ENCODE measurements at regions not wholly inside any gene's neighbourhood (a gene's known extent, or its start where the extent isn't known, plus 50 kb on each side); places are given as distances from the start of the nearest gene placed in this dataset.

GRCh38 chr6:14816116-14816859 lies 429.6 kb upstream of the JARID2 start:
- TF ChIP-seq EZH2 (IDR thresholded peaks at IDR 0.05; ENCODE audit: low read depth, unreplicated experiment) (no peak), ZNF114 (CRISPR knock-in tag; IDR thresholded peaks at IDR 0.05) (no peak), CTCF (conservative IDR thresholded peaks at IDR 0.05; ENCODE audit: low read depth in 2 of 2) (no peak), ZNF462 (CRISPR knock-in tag; IDR thresholded peaks at IDR 0.05) (no peak), POLR2AphosphoS5 (IDR thresholded peaks at IDR 0.05; ENCODE audit: low read depth) (no peak), EZH2phosphoT487 (IDR thresholded peaks at IDR 0.05; ENCODE audit: unreplicated experiment) (no peak), CREB1 (CRISPR knock-in tag; IDR thresholded peaks at IDR 0.05; ENCODE audit: low read depth) (no peak), REST (IDR thresholded peaks at IDR 0.05; ENCODE audit: unreplicated experiment) (no peak), JUNB (IDR thresholded peaks at IDR 0.05; ENCODE audit: unreplicated experiment) (no peak), STAT1 (IDR thresholded peaks at IDR 0.05; ENCODE audit: unreplicated experiment) (no peak), ETS1 (IDR thresholded peaks at IDR 0.05) (no peak), ZNF331 (CRISPR knock-in tag; IDR thresholded peaks at IDR 0.05; ENCODE audit: low read depth) (no peak)
